Brain microvascular endothelial cell (primary cell): ENCODE measurements at regions not wholly inside any gene's neighbourhood (a gene's known extent, or its start where the extent isn't known, plus 50 kb on each side); places are given as distances from the start of the nearest gene placed in this dataset.

Source experiments
- DNase-seq: peaks from one replicate; pipeline ENCODE4 v3.0.0-alpha.2; 2020
- H3K27ac ChIP-seq: fragments of 250-450 bp; sonication (Bioruptor Pico); 2 replicates; pipeline ENCODE4 v1.5.1; 2020; ENCODE audit warnings: mild to moderate bottlenecking, moderate library complexity
- H3K27me3 ChIP-seq: fragments of 250-450 bp; sonication (Bioruptor Pico); replicated peaks from 2 replicates; pipeline ENCODE4 v1.5.1; 2020; ENCODE audit warnings: mild to moderate bottlenecking
- H3K36me3 ChIP-seq: fragments of 250-450 bp; sonication (Bioruptor Pico); replicated peaks from 2 replicates; pipeline ENCODE4 v1.5.1; 2020; ENCODE audit warnings: mild to moderate bottlenecking
- H3K4me3 ChIP-seq: 2 replicates; pipeline ENCODE4 v1.5.1; 2011; ENCODE audit warnings: low read depth, mild to moderate bottlenecking, control low read depth, low read length, moderate library complexity
- CTCF ChIP-seq: IDR thresholded peaks from 2 replicates; pipeline ENCODE4 v1.5.1; 2011; ENCODE audit warnings: low read depth, mild to moderate bottlenecking, moderate library complexity, low read length, control low read depth, inconsistent platforms; ENCODE audit errors: missing control alignments
- in situ Hi-C: cut with HindIII; loops from 2 replicates; pipeline ENCODE4 v1.10.0; 2017; ENCODE audit warnings: low sequenced_read_pairs, low pct_ligation_motif_present

GRCh38 chr4:82128355-82128754 lies 245.4 kb downstream of the HNRNPD start:
- in situ Hi-C loops, result no loop called here
- no peak for DNase-seq
- no peaks in the 10 kb centered on the region for H3K27me3 ChIP-seq
- H3K4me3 ChIP-seq, result no peak overlapping the region
- no peak overlapping the region for H3K27ac ChIP-seq
- TF ChIP-seq CTCF, result no peak
- H3K36me3 ChIP-seq, result no peaks in the 10 kb centered on the region

- Histone ChIP-seq H3K27me3 (no peaks in the 10 kb centered on the region), H3K36me3 (no peaks in the 10 kb centered on the region), H3K27ac (no peak overlapping the region), H3K4me3 (no peak overlapping the region)
- TF ChIP-seq CTCF, result no peak
- no peak for DNase-seq
- in situ Hi-C loops, result no loop called here
These were observed 247.2 kb downstream of the HNRNPD start for GRCh38 chr4:82126512-82127040.

- no peak for DNase-seq
- no peak for TF ChIP-seq CTCF
- in situ Hi-C loops, result no loop called here
- Histone ChIP-seq H3K27ac (no peak overlapping the region), H3K27me3 (no peaks in the 10 kb centered on the region), H3K4me3 (no peak overlapping the region), H3K36me3 (no peaks in the 10 kb centered on the region)
These were observed 247.9 kb downstream of the HNRNPD start for GRCh38 chr4:82125787-82126297.

GRCh38 chr4:82124932-82125786 lies 248.6 kb downstream of the HNRNPD start:
- Histone ChIP-seq H3K4me3 (no peak overlapping the region), H3K27ac (no peak overlapping the region), H3K36me3 (no peaks in the 10 kb centered on the region), H3K27me3 (no peaks in the 10 kb centered on the region)
- TF ChIP-seq CTCF, result no peak
- in situ Hi-C loops, result no loop called here
- DNase-seq, result no peak

GRCh38 chr4:82124365-82124764 lies 249.4 kb downstream of the HNRNPD start:
- no peak for DNase-seq
- H3K36me3 ChIP-seq, result no peaks in the 10 kb centered on the region
- H3K27me3 ChIP-seq, result no peaks in the 10 kb centered on the region
- in situ Hi-C loops, result no loop called here
- H3K4me3 ChIP-seq, result no peak overlapping the region
- H3K27ac ChIP-seq, result no peak overlapping the region
- TF ChIP-seq CTCF, result no peak
